ENCODE measurements at regions not wholly inside any gene's neighbourhood (a gene's known extent, or its start where the extent isn't known, plus 50 kb on each side); places are given as distances from the start of the nearest gene placed in this dataset.

- intact Hi-C loops (cut with micrococcal nuclease), result no loop called here
Measured at GRCh38 chr4:83839615-83840014, 303.7 kb downstream of the GPAT3 start.

GRCh38 chr4:83837614-83838308, 301.9 kb downstream of the GPAT3 start:
- H3K27ac Mint-ChIP-seq, result no peak overlapping the region
- no peak overlapping the region for H3K4me3 Mint-ChIP-seq
- intact Hi-C loops (cut with micrococcal nuclease), result no loop called here
- no peaks in the 10 kb centered on the region for H3K36me3 Mint-ChIP-seq (ENCODE audit: low read depth)
- no peaks in the 10 kb centered on the region for H3K27me3 Mint-ChIP-seq
- no peaks in the 10 kb centered on the region for H3K9me3 Mint-ChIP-seq
- no peaks in the 10 kb centered on the region for H3K4me1 Mint-ChIP-seq (ENCODE audit: low read depth)

More at GRCh38 chr4:83839615-83840014, 303.7 kb downstream of the GPAT3 start:
- Mint-ChIP-seq H3K36me3 (ENCODE audit: low read depth) (no peaks in the 10 kb centered on the region), H3K9me3 (no peaks in the 10 kb centered on the region), H3K27me3 (no peaks in the 10 kb centered on the region), H3K4me1 (ENCODE audit: low read depth) (no peaks in the 10 kb centered on the region), H3K27ac (no peak overlapping the region), H3K4me3 (no peak overlapping the region)

DNA sequence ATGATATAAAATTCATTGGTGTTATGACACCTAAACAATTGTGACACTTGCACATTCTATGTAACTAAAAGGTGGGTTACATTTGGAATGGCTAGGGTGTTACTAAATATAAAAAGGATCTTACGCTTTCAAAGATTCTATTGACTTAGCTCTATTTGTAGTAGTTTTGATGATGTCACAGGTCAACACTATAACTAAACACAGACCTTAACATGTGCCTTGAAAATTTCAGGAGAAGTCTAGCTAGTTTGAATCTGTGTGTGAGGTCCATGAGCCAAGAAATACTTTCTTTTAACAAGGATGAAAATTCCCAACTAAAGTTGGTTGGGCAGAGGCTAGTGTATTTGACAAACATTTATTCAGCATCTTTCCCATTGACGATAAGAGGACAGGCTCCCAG, 298.0 kb downstream of the GPAT3 start:
- H3K36me3 Mint-ChIP-seq (ENCODE audit: low read depth), result no peaks in the 10 kb centered on the region
- no peak overlapping the region for H3K27ac Mint-ChIP-seq
- intact Hi-C loops (cut with micrococcal nuclease), result no loop called here
- no peak overlapping the region for H3K4me3 Mint-ChIP-seq
- H3K9me3 Mint-ChIP-seq, result no peaks in the 10 kb centered on the region
- no peaks in the 10 kb centered on the region for H3K4me1 Mint-ChIP-seq (ENCODE audit: low read depth)
- H3K27me3 Mint-ChIP-seq, result no peaks in the 10 kb centered on the region

GRCh38 chr4:83832110-83832825, 296.4 kb downstream of the GPAT3 start:
- intact Hi-C loops (cut with micrococcal nuclease), result no loop called here
- no peaks in the 10 kb centered on the region for H3K4me1 Mint-ChIP-seq (ENCODE audit: low read depth)
- no peak overlapping the region for H3K4me3 Mint-ChIP-seq
- no peaks in the 10 kb centered on the region for H3K36me3 Mint-ChIP-seq (ENCODE audit: low read depth)
- H3K27me3 Mint-ChIP-seq, result no peaks in the 10 kb centered on the region
- H3K9me3 Mint-ChIP-seq, result no peaks in the 10 kb centered on the region
- H3K27ac Mint-ChIP-seq, result no peak overlapping the region

GRCh38 chr4:83831588-83831987, 295.7 kb downstream of the GPAT3 start:
- intact Hi-C loops (cut with micrococcal nuclease), result no loop called here
- Mint-ChIP-seq H3K27me3 (no peaks in the 10 kb centered on the region), H3K9me3 (no peaks in the 10 kb centered on the region), H3K4me1 (ENCODE audit: low read depth) (no peaks in the 10 kb centered on the region), H3K27ac (no peak overlapping the region), H3K36me3 (ENCODE audit: low read depth) (no peaks in the 10 kb centered on the region), H3K4me3 (no peak overlapping the region)

- intact Hi-C loops (cut with micrococcal nuclease), result no loop called here
- Mint-ChIP-seq H3K27me3 (no peaks in the 10 kb centered on the region), H3K4me1 (ENCODE audit: low read depth) (no peaks in the 10 kb centered on the region), H3K4me3 (no peak overlapping the region), H3K27ac (no peak overlapping the region), H3K9me3 (no peaks in the 10 kb centered on the region), H3K36me3 (ENCODE audit: low read depth) (no peaks in the 10 kb centered on the region)
Measured at GRCh38 chr4:83830138-83830888, 294.4 kb downstream of the GPAT3 start.

DNA sequence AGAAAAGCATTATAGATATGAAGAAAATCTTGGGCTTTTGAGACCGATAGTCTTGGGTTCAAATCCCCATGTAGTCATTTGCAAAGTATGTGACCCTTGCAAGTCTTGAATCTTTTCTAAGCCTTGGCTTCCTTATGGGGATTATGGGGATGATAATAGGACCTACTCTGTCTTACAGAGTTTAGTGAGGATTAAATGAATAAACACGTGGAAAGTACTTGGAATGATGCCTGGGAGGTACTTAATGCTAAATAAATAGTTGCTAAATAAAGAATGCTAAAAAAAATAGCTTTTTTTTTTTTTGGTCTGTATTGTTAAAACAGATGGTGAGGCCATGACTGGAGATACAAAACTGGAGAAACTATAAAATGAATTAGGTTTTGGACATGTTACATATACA, 292.7 kb downstream of the GPAT3 start:
- intact Hi-C loops (cut with micrococcal nuclease), result no loop called here

GRCh38 chr4:83821493-83821892, 285.6 kb downstream of the GPAT3 start:
- H3K4me1 Mint-ChIP-seq (ENCODE audit: low read depth), result no peaks in the 10 kb centered on the region
- intact Hi-C loops (cut with micrococcal nuclease), result no loop called here
- no peak overlapping the region for H3K4me3 Mint-ChIP-seq
- no peaks in the 10 kb centered on the region for H3K27me3 Mint-ChIP-seq
- H3K27ac Mint-ChIP-seq, result no peak overlapping the region
- H3K36me3 Mint-ChIP-seq (ENCODE audit: low read depth), result no peaks in the 10 kb centered on the region
- H3K9me3 Mint-ChIP-seq, result peaks cover 26% of the 10 kb centered on the region

More for the DNA sequence above, 292.7 kb downstream of the GPAT3 start:
- H3K4me1 Mint-ChIP-seq (ENCODE audit: low read depth), result no peaks in the 10 kb centered on the region
- H3K36me3 Mint-ChIP-seq (ENCODE audit: low read depth), result no peaks in the 10 kb centered on the region
- no peaks in the 10 kb centered on the region for H3K9me3 Mint-ChIP-seq
- no peak overlapping the region for H3K4me3 Mint-ChIP-seq
- no peak overlapping the region for H3K27ac Mint-ChIP-seq
- no peaks in the 10 kb centered on the region for H3K27me3 Mint-ChIP-seq

DNA sequence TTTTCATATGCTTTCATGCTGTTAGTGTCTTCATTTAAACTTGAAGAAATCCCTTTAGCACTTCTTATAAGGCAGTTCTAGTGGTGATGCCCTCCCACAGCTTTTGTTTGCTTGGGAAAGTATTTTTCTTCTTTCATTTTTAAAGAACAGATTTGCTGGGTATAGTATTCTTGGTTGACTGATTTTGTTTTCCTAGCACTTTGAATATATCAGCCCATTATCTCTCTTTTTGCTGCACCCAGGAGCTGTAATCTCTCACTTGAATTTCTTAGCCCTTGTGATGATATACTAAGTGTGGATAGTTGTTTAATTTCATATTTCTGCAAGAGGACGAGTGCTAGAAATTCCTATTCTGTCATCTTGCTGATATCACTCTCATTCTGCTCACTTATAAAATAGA, 283.7 kb downstream of the GPAT3 start:
- H3K27ac Mint-ChIP-seq, result no peak overlapping the region
- H3K9me3 Mint-ChIP-seq, result peaks cover 26% of the 10 kb centered on the region
- H3K36me3 Mint-ChIP-seq (ENCODE audit: low read depth), result no peaks in the 10 kb centered on the region
- no peak overlapping the region for H3K4me3 Mint-ChIP-seq
- H3K4me1 Mint-ChIP-seq (ENCODE audit: low read depth), result no peaks in the 10 kb centered on the region
- intact Hi-C loops (cut with micrococcal nuclease), result no loop called here
- no peaks in the 10 kb centered on the region for H3K27me3 Mint-ChIP-seq

DNA sequence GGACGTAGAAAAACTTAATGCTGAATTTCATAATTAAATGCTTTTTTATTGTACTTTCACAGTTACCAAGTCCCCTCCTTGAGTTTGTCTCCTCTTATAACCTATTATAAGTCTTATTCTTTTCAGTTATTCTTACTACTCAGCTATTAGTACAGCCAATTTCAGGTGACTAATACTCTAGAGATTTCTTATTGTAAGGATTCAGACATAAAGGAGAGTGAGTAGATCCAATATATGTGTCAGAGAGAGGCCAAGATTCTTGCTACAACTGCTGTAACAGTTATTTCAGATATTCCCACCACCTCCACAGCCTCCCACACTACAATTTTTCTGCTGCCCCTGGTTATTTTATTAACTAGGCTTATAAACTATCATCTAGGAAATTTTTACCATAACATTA, 274.5 kb downstream of the GPAT3 start:
- no peaks in the 10 kb centered on the region for H3K9me3 Mint-ChIP-seq
- no peak overlapping the region for H3K4me3 Mint-ChIP-seq
- H3K27me3 Mint-ChIP-seq, result no peaks in the 10 kb centered on the region
- H3K4me1 Mint-ChIP-seq (ENCODE audit: low read depth), result no peaks in the 10 kb centered on the region
- intact Hi-C loops (cut with micrococcal nuclease), result no loop called here
- H3K36me3 Mint-ChIP-seq (ENCODE audit: low read depth), result no peaks in the 10 kb centered on the region
- no peak overlapping the region for H3K27ac Mint-ChIP-seq

GRCh38 chr4:83809581-83809980, 273.7 kb downstream of the GPAT3 start:
- Mint-ChIP-seq H3K4me3 (no peak overlapping the region), H3K27me3 (no peaks in the 10 kb centered on the region), H3K27ac (no peak overlapping the region), H3K9me3 (no peaks in the 10 kb centered on the region), H3K4me1 (ENCODE audit: low read depth) (no peaks in the 10 kb centered on the region), H3K36me3 (ENCODE audit: low read depth) (no peaks in the 10 kb centered on the region)
- intact Hi-C loops (cut with micrococcal nuclease), result no loop called here

GRCh38 chr4:83793481-83793880, 257.6 kb downstream of the GPAT3 start:
- no peak overlapping the region for H3K27ac Mint-ChIP-seq

DNA sequence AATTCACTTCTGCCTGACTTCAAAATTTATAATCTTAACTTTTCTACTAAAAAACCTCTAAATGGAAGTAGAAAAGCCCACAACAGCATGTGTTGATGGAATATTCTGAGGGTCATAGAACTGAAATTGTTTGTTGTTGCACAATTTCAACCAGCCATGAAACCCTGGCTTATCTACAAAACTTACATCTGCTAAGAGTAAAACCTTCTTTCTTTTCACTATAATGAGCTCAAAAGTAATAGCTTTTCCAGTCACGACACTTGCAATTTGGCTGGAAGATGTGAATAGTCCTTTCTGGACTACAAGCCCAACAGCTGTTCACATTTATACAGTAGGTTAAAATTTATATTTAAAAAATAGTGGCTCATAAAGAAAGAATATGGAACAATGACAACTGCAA, 250.0 kb downstream of the GPAT3 start:
- no peaks in the 10 kb centered on the region for H3K9me3 Mint-ChIP-seq
- H3K27me3 Mint-ChIP-seq, result peaks cover 2% of the 10 kb centered on the region
- H3K4me3 Mint-ChIP-seq, result no peak overlapping the region
- no peak overlapping the region for H3K27ac Mint-ChIP-seq
- no peaks in the 10 kb centered on the region for H3K4me1 Mint-ChIP-seq (ENCODE audit: low read depth)
- intact Hi-C loops (cut with micrococcal nuclease), result no loop called here
- no peaks in the 10 kb centered on the region for H3K36me3 Mint-ChIP-seq (ENCODE audit: low read depth)

More at GRCh38 chr4:83793481-83793880, 257.6 kb downstream of the GPAT3 start:
- Mint-ChIP-seq H3K36me3 (ENCODE audit: low read depth) (no peaks in the 10 kb centered on the region), H3K9me3 (no peaks in the 10 kb centered on the region), H3K4me3 (no peak overlapping the region), H3K4me1 (ENCODE audit: low read depth) (no peaks in the 10 kb centered on the region), H3K27me3 (no peaks in the 10 kb centered on the region)
- intact Hi-C loops (cut with micrococcal nuclease), result no loop called here

- no peak overlapping the region for H3K27ac Mint-ChIP-seq
- no peaks in the 10 kb centered on the region for H3K9me3 Mint-ChIP-seq
- H3K36me3 Mint-ChIP-seq (ENCODE audit: low read depth), result no peaks in the 10 kb centered on the region
- H3K4me3 Mint-ChIP-seq, result no peak overlapping the region
- intact Hi-C loops (cut with micrococcal nuclease), result no loop called here
- no peaks in the 10 kb centered on the region for H3K4me1 Mint-ChIP-seq (ENCODE audit: low read depth)
- H3K27me3 Mint-ChIP-seq, result peaks cover 4% of the 10 kb centered on the region
Measured at GRCh38 chr4:83783215-83783614, 247.3 kb downstream of the GPAT3 start.

Data from dendritic cell treated with granulocyte-macrophage colony-stimulating factor and Interleukin-4, amounts not matched to agents 40 ng/mL and 50 ng/mL, for 4 days (primary cell).